Astrocyte of the spinal cord (primary cell): ENCODE measurements at regions not wholly inside any gene's neighbourhood (a gene's known extent, or its start where the extent isn't known, plus 50 kb on each side); places are given as distances from the start of the nearest gene placed in this dataset.

Experiments
- DNase-seq: peaks from one replicate; pipeline ENCODE4 v3.0.0; 2011; ENCODE audit warnings: low read depth, low spot score
- H3K4me3 ChIP-seq: 2 replicates; pipeline ENCODE4 v1.5.1; 2011; ENCODE audit warnings: low read depth, mild to moderate bottlenecking, low read length, moderate library complexity
- CTCF ChIP-seq: IDR thresholded peaks from 2 replicates; pipeline ENCODE4 v1.5.1; 2012; ENCODE audit warnings: low read depth, mild to moderate bottlenecking, low read length, inconsistent platforms
- in situ Hi-C: cut with HindIII; loops from 2 replicates; pipeline ENCODE4 v1.10.0; 2017; ENCODE audit warnings: low sequenced_read_pairs

- in situ Hi-C loops = no loop called here
- no peak overlapping the region for H3K4me3 ChIP-seq
- no peak for TF ChIP-seq CTCF
- DNase-seq = no peak
These were observed 124.7 kb upstream of the DST start for GRCh38 chr6:56767435-56767834.

- TF ChIP-seq CTCF = no peak
- no peak overlapping the region for H3K4me3 ChIP-seq
- in situ Hi-C loops = no loop called here
- peak; percentile 83 for DNase-seq
These were observed 124.1 kb upstream of the DST start for GRCh38 chr6:56766806-56767178.

DNA sequence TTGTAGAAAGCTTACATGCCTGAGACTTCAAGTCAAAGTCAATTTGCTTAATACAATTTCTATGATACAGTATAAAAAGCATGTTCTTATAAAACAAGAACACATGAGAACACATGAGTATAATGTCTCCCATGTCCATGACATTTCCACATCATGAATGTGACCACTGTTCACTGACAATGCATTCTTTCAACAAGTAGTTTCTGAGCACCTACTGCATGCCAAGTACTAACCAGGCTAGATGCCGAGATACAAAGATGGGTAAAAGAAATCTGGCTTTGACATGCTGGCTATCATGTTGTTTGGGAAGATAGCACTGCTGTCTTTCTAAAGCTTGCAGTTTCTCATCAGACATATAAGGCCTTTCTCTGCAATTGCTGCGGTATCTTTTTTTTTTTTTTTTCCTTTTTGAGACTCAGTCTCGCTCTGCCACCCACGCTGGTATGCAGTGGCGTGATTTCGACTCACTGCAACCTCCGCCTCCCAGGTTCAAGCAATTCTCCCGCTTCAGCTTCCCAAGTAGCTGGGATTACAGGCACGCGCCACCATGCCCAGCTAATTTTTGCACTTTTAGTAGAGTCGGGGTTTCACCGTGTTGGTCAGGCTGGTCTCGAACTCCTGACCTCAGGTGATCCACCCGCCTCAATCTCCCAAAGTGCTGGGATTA is 123.6 kb upstream of the DST start:
- no peak for TF ChIP-seq CTCF
- no peak for DNase-seq
- in situ Hi-C loops = no loop called here
- no peak overlapping the region for H3K4me3 ChIP-seq

GRCh38 chr6:56765494-56765893 is 122.8 kb upstream of the DST start:
- TF ChIP-seq CTCF = no peak
- in situ Hi-C loops = no loop called here
- no peak overlapping the region for H3K4me3 ChIP-seq
- DNase-seq = no peak

DNA sequence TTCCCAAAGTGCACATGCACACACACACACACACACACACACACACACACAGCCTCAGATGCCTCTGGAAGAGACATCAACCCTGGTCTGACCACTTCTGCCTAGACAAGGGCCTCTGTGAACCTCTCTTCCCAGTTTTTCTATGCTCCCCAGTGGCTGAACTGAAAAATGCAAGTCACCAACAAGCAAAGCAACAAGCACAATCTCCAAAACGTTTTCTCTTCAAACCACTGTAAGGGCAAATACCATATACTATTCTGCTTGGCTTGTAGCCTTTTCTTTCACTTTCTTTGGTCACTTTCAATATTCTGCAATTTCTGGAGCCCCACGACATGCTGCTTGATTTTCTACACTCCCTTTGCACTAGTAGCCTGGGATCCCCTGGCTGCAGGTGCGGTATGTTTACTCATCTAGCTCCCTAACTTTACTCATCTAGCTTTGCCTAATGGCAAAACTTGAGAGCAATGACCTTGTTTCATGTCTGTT is 121.4 kb upstream of the DST start:
- H3K4me3 ChIP-seq = no peak overlapping the region
- DNase-seq = peak; percentile 52
- in situ Hi-C loops = no loop called here
- TF ChIP-seq CTCF = peak; percentile 46

GRCh38 chr6:56761651-56762050 is 119.0 kb upstream of the DST start:
- H3K4me3 ChIP-seq = no peak overlapping the region
- no peak for TF ChIP-seq CTCF
- DNase-seq = no peak
- in situ Hi-C loops = no loop called here
